ENCODE measurements at regions not wholly inside any gene's neighbourhood (a gene's known extent, or its start where the extent isn't known, plus 50 kb on each side); places are given as distances from the start of the nearest gene placed in this dataset.

DNA sequence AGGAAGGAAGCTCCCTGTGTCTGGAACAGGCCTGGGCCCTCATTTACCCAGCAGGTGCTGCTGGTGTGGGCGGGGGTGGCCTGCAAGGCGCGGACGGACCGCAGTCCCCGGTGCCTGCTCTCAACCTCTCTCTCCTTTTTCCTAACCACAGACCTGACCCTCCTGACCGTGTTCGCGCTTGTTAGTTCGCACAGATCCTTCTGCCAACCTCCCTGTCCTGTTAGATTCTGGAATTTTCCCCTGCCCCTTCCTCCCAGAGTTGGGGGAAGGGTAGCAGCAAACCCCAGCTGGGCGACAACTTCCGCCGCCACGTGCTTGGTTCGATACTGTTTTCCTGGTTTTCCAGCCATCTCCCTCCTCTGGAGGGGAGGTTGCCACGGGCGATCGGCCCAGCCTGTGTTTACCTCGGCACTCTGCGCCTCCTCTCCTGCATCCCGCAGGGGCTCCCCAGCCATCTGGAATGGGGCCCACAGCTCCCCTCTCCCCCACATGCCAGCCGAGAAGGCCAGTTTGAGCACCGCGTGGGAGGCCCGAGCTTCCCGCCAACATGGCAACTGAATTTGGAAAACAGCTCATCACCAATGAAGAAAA, 70.8 kb upstream of the UNC5A start:
- no TSS peak for BruUV-seq (replicated peaks)
- Histone ChIP-seq H3K9me2 (ENCODE audit: insufficient read depth, low read length) (no peaks in the 10 kb centered on the region), H3K27ac (ENCODE audit: low read depth, low read length, poor library complexity, severe bottlenecking) (no peak overlapping the region), H3K36me3 (ENCODE audit: insufficient read depth, low read length) (no peaks in the 10 kb centered on the region), H2AFZ (ENCODE audit: low read length) (no peak overlapping the region), H3K79me2 (ENCODE audit: insufficient read depth, low read depth, low read length) (no peaks in the 10 kb centered on the region), H3K4me3 (ENCODE audit: low read depth, low read length, poor library complexity, severe bottlenecking) (no peak overlapping the region), H3K9me3 (ENCODE audit: low read length) (no peaks in the 10 kb centered on the region), H3K4me2 (ENCODE audit: low read length) (no peak overlapping the region), H3K4me1 (ENCODE audit: insufficient read depth, low read length, poor library complexity, severe bottlenecking) (no peaks in the 10 kb centered on the region), H4K20me1 (ENCODE audit: insufficient read depth, low read length) (no peaks in the 10 kb centered on the region)
- DNase-seq (ENCODE audit: low spot score) = no peak
- TF ChIP-seq, protein P1, sequence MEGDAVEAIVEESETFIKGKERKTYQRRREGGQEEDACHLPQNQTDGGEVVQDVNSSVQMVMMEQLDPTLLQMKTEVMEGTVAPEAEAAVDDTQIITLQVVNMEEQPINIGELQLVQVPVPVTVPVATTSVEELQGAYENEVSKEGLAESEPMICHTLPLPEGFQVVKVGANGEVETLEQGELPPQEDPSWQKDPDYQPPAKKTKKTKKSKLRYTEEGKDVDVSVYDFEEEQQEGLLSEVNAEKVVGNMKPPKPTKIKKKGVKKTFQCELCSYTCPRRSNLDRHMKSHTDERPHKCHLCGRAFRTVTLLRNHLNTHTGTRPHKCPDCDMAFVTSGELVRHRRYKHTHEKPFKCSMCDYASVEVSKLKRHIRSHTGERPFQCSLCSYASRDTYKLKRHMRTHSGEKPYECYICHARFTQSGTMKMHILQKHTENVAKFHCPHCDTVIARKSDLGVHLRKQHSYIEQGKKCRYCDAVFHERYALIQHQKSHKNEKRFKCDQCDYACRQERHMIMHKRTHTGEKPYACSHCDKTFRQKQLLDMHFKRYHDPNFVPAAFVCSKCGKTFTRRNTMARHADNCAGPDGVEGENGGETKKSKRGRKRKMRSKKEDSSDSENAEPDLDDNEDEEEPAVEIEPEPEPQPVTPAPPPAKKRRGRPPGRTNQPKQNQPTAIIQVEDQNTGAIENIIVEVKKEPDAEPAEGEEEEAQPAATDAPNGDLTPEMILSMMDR (conservative IDR thresholded peaks at IDR 0.05; ENCODE audit: low read length) = no peak
- TF ChIP-seq EZH2phosphoT487 (IDR thresholded peaks at IDR 0.05; ENCODE audit: borderline replicate concordance, low read depth, low read length) = no peak
- ChIA-PET CTCF (ENCODE audit: unreplicated experiment) (no interaction called here), POLR2A (no interaction called here)
- intact Hi-C loops (cut with micrococcal nuclease; ENCODE audit: unreplicated experiment) = no loop called here

DNA sequence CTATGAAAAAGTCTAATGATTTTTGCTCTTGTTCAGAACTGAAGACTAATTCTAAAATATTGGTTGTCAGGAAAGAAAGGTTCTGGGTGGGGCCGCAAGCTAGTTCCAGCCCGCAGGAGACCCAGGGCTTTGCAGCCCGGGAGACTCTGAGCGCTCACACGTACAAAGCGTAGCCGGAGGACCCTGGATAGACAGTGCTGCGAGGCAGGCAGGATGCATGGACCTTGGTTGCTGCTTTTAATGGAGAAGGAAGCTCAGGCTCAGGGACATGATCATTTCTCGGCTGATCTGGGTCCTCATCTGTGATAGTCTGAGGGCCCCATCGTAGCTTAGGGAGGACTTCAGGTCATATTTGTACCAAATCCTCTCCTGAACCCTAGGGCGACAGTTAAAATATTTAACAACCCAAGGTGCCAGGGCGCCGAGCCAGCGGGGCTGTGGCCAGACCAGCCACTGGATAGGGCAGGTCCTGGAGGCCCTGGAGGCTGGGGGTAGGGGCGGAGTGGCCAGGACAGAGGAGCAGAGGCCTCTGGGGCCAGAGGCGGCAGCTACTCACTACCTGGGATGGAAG, 70.1 kb upstream of the UNC5A start:
- Histone ChIP-seq H3K4me3 (ENCODE audit: low read depth, low read length, poor library complexity, severe bottlenecking) (no peak overlapping the region), H3K4me2 (ENCODE audit: low read length) (no peak overlapping the region), H3K4me1 (ENCODE audit: insufficient read depth, low read length, poor library complexity, severe bottlenecking) (no peaks in the 10 kb centered on the region), H3K36me3 (ENCODE audit: insufficient read depth, low read length) (no peaks in the 10 kb centered on the region), H3K27ac (ENCODE audit: low read depth, low read length, poor library complexity, severe bottlenecking) (no peak overlapping the region), H3K9me3 (ENCODE audit: low read length) (no peaks in the 10 kb centered on the region), H3K9me2 (ENCODE audit: insufficient read depth, low read length) (no peaks in the 10 kb centered on the region), H3K79me2 (ENCODE audit: insufficient read depth, low read depth, low read length) (no peaks in the 10 kb centered on the region), H2AFZ (ENCODE audit: low read length) (no peak overlapping the region), H4K20me1 (ENCODE audit: insufficient read depth, low read length) (no peaks in the 10 kb centered on the region)
- TF ChIP-seq, protein P1 (conservative IDR thresholded peaks at IDR 0.05; ENCODE audit: low read length) = no peak
- TF ChIP-seq EZH2phosphoT487 (IDR thresholded peaks at IDR 0.05; ENCODE audit: borderline replicate concordance, low read depth, low read length) = no peak
- intact Hi-C loops (cut with micrococcal nuclease; ENCODE audit: unreplicated experiment) = no loop called here
- DNase-seq (ENCODE audit: low spot score) = no peak
- CTCF ChIA-PET (ENCODE audit: unreplicated experiment) = no interaction called here
- POLR2A ChIA-PET = no interaction called here
- BruUV-seq (replicated peaks) = no TSS peak

- TF ChIP-seq EZH2phosphoT487 (IDR thresholded peaks at IDR 0.05; ENCODE audit: borderline replicate concordance, low read depth, low read length) = no peak
- TF ChIP-seq, protein P1 (conservative IDR thresholded peaks at IDR 0.05; ENCODE audit: low read length) = no peak
- Histone ChIP-seq H3K4me1 (ENCODE audit: insufficient read depth, low read length, poor library complexity, severe bottlenecking) (no peaks in the 10 kb centered on the region), H2AFZ (ENCODE audit: low read length) (no peak overlapping the region), H3K27ac (ENCODE audit: low read depth, low read length, poor library complexity, severe bottlenecking) (no peak overlapping the region), H3K79me2 (ENCODE audit: insufficient read depth, low read depth, low read length) (no peaks in the 10 kb centered on the region), H3K9me2 (ENCODE audit: insufficient read depth, low read length) (no peaks in the 10 kb centered on the region), H3K9me3 (ENCODE audit: low read length) (no peaks in the 10 kb centered on the region), H3K36me3 (ENCODE audit: insufficient read depth, low read length) (no peaks in the 10 kb centered on the region), H3K4me3 (ENCODE audit: low read depth, low read length, poor library complexity, severe bottlenecking) (no peak overlapping the region), H3K4me2 (ENCODE audit: low read length) (no peak overlapping the region), H4K20me1 (ENCODE audit: insufficient read depth, low read length) (no peaks in the 10 kb centered on the region)
- DNase-seq (ENCODE audit: low spot score) = no peak
- ChIA-PET CTCF (ENCODE audit: unreplicated experiment) (no interaction called here), POLR2A (no interaction called here)
- intact Hi-C loops (cut with micrococcal nuclease; ENCODE audit: unreplicated experiment) = no loop called here
- BruUV-seq (replicated peaks) = no TSS peak
Observed at GRCh38 chr5:176740702-176741496, 69.5 kb upstream of the UNC5A start.
